Cerebellar nuclear complex (tissue), 1 donor: ENCODE measurements at regions not wholly inside any gene's neighbourhood (a gene's known extent, or its start where the extent isn't known, plus 50 kb on each side); places are given as distances from the start of the nearest gene placed in this dataset.

Experiments used
- DNase-seq, 2 experiments: peaks; one replicate each; lab custom pipeline; 2025; lab: John Stamatoyannopoulos, UW

- DNase-seq = no peak
These were observed 160.4 kb downstream of the NUP35 start for GRCh38 chr2:183284606-183285005.

DNA sequence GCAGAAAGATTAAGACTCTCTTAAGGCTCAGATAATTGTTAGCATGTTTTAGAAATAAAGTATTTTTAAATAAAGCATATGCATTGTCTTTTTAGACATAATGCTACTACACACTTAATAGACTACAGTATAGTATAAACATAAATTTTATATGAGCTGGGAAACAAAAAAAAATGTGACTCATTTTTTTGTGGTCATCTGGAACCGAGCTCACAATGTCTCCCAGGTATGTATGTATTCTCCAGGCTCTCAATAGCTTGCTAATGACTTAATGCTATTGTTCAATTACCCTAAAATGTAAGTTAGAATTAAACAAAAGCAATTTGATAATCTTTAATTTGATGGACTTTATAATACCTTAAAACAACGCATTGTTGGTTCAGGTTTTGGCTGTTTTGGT, 167.2 kb downstream of the NUP35 start:
- DNase-seq = no peak

- DNase-seq = no peak
These were observed 167.8 kb downstream of the NUP35 start for GRCh38 chr2:183292028-183292427.

DNA sequence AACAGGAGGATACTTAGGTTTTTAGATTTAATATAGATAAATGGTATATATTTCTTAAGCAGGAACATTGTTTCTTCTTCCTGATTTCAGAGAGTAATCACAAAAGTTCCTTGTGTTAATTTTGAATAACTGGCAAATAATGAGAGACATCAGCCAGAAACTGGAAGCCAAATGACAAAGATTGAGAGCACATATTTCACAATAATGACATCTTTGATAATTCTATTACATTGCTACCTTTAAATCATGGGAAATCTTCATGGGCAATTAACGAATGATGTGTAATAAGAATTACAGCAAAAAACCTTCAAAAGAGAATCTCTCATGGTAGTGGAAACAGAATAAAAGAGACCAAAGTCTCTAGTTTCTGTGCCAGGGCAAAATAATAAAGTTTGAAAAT, 215.1 kb downstream of the NUP35 start:
- no peak for DNase-seq

GRCh38 chr2:183341057-183341456, 216.8 kb downstream of the NUP35 start:
- no peak for DNase-seq

DNA sequence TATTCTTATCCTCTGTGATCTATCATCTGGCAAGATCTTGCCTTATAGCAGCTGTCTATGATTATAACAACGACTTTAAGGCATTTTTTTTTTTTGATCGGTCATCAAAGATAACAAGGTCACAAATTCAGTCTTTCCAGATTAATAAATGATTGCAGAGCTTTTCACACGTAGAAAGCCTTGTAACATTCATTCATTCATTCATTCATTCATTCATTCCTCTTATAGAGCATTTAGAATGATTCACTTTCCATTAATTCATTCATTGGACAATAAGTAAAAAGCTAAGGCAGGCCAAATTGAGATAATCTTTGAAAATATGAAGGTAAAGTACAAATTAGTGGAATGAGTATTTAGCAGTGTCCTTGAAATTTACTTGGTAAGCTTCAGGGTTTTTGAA, 223.7 kb downstream of the NUP35 start:
- no peak for DNase-seq

GRCh38 chr2:183348492-183348891, 224.2 kb downstream of the NUP35 start:
- no peak for DNase-seq

DNA sequence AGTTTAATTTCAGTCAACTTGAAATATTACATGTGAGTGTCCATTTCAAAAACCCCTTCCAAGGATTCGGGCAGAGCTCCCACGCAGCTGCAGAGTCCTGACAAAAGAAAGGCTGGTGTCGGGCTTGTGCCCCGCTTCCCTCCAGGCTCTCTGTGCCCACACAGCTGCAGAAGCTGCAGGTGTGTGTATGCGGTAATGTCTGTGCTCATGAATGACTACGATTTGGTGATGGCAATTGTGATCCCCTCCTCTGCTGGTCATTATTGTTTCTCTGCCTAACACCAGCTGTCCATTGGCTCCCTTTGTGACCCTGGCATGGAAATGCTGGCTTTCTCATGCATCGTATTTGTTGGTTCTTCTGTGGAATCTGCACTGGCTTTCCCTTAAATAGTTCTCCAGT, 224.8 kb downstream of the NUP35 start:
- DNase-seq = no peak

GRCh38 chr2:183359867-183360266, 235.6 kb downstream of the NUP35 start:
- DNase-seq = no peak

- DNase-seq = no peak
These were observed 247.3 kb downstream of the NUP35 start for GRCh38 chr2:183371545-183371944.

- no peak for DNase-seq
These were observed 251.6 kb downstream of the NUP35 start for GRCh38 chr2:183375821-183376220.

DNA sequence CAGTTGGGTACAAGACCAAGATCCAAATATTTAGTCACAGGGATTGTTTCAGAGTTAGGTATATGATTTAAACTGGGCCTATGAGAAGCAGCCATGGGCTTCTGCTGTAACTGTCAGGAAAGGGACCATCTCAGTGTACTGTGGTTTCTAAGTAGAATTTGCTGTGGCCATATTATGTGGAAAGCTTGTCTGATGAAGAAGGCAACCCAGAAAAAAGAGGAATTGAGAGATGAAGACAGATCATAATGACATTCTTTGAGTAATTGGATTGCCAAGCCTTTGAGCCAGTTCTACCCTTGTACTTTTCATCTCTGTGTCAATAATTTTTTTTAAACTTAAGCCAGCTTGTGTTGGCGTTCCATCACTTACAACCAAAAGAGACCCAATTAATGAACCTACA, 259.6 kb downstream of the NUP35 start:
- no peak for DNase-seq

- no peak for DNase-seq
These were observed 265.4 kb downstream of the NUP35 start for GRCh38 chr2:183389546-183390080.

DNA sequence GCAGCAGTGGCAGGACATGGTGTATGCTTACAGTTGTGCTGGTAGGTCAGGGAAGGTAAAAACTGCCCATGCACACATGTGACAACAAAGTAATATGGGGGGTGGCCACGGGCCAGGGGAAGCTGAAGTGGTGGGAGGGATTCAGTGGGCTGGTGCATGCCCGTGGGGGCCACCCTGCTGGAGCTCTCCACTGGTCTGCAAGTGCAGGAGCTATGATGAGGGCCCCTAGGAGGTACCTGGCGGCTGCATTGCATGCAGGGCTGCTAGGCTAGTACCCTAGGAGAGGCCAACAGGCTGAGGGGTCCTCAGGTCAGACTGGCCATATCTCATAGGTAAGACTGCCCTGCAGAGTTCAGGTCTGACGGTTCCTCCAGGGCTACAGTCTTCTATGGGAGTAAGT, 265.9 kb downstream of the NUP35 start:
- no peak for DNase-seq

DNA sequence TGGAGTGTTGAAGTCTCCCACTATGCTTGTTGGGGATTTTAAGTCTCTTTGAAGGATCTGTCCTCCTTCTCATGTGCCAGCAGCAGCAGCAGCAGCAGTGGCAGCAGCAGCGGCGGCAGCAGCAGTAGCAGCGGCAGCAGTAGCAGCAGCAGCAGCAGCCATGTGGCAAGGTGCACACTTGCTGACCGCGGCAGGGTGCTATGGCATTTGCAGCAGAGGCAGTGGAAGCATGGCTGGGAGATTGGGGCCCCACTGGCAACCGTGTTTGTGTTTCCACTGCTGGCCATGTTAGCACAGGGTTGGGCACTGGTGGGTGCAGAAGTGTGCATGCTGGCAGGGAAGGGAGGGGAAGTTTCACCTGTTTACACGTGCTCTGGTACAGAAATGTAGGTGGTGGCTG, 280.1 kb downstream of the NUP35 start:
- DNase-seq = no peak

DNA sequence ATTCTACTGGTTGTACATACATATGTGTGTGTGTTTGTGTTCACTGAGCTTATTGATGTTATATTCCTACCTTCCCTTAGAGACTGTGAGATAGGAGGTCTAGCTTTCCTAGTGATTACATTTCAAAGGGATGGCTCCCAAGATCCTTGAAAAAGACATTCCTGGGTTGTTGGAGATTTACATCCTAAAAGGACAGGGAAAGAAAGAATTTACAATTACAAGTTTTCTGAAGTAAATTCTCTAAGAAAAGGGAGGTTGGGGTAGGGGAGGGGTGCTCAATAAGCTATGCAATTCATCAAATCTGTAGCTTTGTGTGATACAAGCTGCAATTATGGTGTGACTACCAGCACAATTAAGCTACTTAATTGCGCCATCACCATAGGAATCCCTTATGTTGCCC, 284.3 kb downstream of the NUP35 start:
- DNase-seq = no peak

- no peak for DNase-seq
These were observed 285.4 kb downstream of the NUP35 start for GRCh38 chr2:183409662-183410061.

- no peak for DNase-seq
These were observed 292.5 kb downstream of the NUP35 start for GRCh38 chr2:183416753-183417152.

GRCh38 chr2:183426825-183427224, 302.6 kb downstream of the NUP35 start:
- DNase-seq = no peak

DNA sequence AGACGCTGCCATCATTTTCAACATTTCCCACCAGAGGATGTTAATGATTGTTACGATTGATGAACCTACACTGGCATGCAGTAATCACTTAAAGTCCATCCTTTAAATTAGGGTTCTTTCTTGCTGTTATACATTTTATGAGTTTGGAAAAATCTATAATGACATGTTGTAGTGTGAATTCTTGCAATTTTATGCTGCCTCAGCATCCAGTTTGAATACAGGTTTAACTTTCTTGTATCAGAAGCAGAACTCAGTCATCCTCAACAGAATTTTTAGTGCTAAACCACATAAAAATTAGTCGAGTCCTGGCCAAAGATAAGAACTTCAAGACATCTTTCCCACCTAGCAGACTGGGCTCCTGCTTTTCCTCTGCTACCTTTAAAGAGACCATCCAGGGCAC, 303.3 kb downstream of the NUP35 start:
- DNase-seq = no peak

DNA sequence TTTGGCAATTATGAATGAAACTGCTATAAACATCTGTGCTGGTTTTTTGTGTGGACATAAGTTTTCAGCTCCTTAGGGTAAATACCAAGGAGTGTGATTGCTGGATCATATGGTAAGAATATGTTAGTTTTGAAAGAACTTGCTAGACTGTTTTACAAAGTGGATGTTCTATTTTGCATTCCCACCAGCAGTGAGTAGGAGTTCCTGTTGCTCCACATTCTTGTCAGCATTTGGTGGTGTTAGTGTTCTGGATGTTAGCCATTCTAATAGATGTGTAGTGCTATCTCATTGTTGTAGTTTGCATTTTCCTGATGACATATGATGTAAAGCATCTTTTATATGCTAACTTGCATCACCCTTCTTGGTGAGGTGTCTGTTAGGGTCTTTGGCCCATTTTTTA, 304.6 kb downstream of the NUP35 start:
- DNase-seq = no peak

- no peak for DNase-seq
These were observed 314.3 kb downstream of the NUP35 start for GRCh38 chr2:183438541-183438940.

DNA sequence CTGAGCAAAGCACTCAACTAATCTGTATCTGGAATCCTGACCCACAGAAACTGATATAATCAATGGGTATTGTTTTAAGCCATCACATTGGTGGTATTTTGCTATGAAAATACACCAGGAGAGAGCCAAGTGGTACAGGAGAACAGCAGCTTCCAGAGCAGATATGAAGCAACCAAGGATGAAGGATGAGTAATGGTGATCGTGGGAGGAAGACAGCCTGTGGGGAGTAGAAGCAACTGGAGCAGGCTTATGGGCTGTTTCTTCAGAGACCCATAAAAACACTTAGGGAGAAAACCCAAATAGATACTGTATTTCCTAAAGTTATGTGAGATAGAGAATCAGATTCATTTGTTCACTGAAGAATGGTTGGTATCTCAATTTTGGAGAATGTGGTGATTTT, 330.8 kb downstream of the NUP35 start:
- no peak for DNase-seq

DNA sequence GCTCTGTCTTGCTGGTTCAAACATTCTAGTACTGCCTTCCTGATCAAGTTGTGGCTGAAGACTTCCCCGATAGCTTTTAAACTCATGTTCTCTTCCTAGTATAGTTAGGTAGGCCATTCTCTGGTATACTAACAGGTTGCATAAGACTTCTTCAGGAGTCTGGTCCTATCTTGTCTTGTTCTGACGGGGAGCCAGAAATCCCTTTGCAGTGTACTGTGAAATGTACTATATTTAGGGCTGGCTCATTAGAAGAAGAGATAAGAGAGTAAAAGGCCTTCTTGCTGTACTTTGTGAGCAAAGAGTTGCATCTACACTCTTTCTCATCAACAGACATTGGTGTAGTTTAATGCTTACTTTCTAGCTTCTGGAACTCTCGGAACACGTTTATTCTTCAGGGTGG, 331.9 kb downstream of the NUP35 start:
- DNase-seq = no peak

- DNase-seq = no peak
These were observed 334.2 kb downstream of the NUP35 start for GRCh38 chr2:183458460-183458859.
